ENCODE measurements at regions not wholly inside any gene's neighbourhood (a gene's known extent, or its start where the extent isn't known, plus 50 kb on each side); places are given as distances from the start of the nearest gene placed in this dataset.

DNA sequence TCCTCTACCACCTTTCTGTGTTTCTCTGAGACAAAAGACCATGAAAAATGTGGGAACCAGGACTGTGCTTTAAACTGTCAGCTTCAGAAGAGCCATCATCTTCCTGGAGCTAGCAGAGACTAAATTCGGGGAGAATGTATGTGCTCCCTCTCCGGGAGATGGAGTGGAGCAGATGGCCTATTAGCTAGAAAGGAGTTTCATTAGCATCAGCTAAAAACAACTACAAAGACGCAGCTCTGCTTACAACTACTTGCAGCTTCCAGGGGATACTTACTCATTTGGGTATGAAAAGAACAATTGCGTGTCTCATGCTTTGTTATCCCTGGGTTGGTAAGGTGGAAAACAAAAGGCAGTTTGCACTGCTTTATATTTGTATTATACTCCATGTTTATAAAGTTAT, 159.6 kb downstream of the MFSD1 start:
- Histone ChIP-seq H3K4me2 (ENCODE audit: low read length) (no peak overlapping the region), H3K4me1 (ENCODE audit: insufficient read depth, low read length, poor library complexity, severe bottlenecking) (no peaks in the 10 kb centered on the region), H3K4me3 (ENCODE audit: low read depth, low read length, poor library complexity, severe bottlenecking) (no peak overlapping the region), H4K20me1 (ENCODE audit: insufficient read depth, low read length) (no peaks in the 10 kb centered on the region), H3K36me3 (ENCODE audit: insufficient read depth, low read length) (no peaks in the 10 kb centered on the region), H2AFZ (ENCODE audit: low read length) (no peak overlapping the region), H3K9me2 (ENCODE audit: insufficient read depth, low read length) (no peaks in the 10 kb centered on the region), H3K9me3 (ENCODE audit: low read length) (no peaks in the 10 kb centered on the region), H3K79me2 (ENCODE audit: insufficient read depth, low read depth, low read length) (no peaks in the 10 kb centered on the region), H3K27ac (ENCODE audit: low read depth, low read length, poor library complexity, severe bottlenecking) (no peak overlapping the region)
- intact Hi-C loops (cut with micrococcal nuclease; ENCODE audit: unreplicated experiment), result no loop called here
- CTCF ChIA-PET (ENCODE audit: unreplicated experiment), result no interaction called here
- BruUV-seq (replicated peaks), result no TSS peak
- POLR2A ChIA-PET, result interaction anchor here (1.2 kb wide), 1 partner anchor 10 kb away, joined by 3 read pairs; no protein-coding TSS in a partner anchor
- DNase-seq (ENCODE audit: low spot score), result no peak
- TF ChIP-seq CTCF (conservative IDR thresholded peaks at IDR 0.05; ENCODE audit: low read length) (no peak), EZH2phosphoT487 (IDR thresholded peaks at IDR 0.05; ENCODE audit: borderline replicate concordance, low read depth, low read length) (no peak)

GRCh38 chr3:158961911-158962310, 160.1 kb downstream of the MFSD1 start:
- ChIA-PET POLR2A (interaction anchor here (0.6 to 1.2 kb wide), 2 partner anchors 10 to 899 kb away, joined by 3 read pairs; no protein-coding TSS in a partner anchor), CTCF (ENCODE audit: unreplicated experiment) (no interaction called here)
- Histone ChIP-seq H3K79me2 (ENCODE audit: insufficient read depth, low read depth, low read length) (no peaks in the 10 kb centered on the region), H3K4me1 (ENCODE audit: insufficient read depth, low read length, poor library complexity, severe bottlenecking) (no peaks in the 10 kb centered on the region), H3K9me3 (ENCODE audit: low read length) (no peaks in the 10 kb centered on the region), H3K9me2 (ENCODE audit: insufficient read depth, low read length) (no peaks in the 10 kb centered on the region), H3K27ac (ENCODE audit: low read depth, low read length, poor library complexity, severe bottlenecking) (no peak overlapping the region), H3K4me3 (ENCODE audit: low read depth, low read length, poor library complexity, severe bottlenecking) (no peak overlapping the region), H3K4me2 (ENCODE audit: low read length) (no peak overlapping the region), H3K36me3 (ENCODE audit: insufficient read depth, low read length) (no peaks in the 10 kb centered on the region), H2AFZ (ENCODE audit: low read length) (no peak overlapping the region), H4K20me1 (ENCODE audit: insufficient read depth, low read length) (no peaks in the 10 kb centered on the region)
- TF ChIP-seq CTCF (conservative IDR thresholded peaks at IDR 0.05; ENCODE audit: low read length) (no peak), EZH2phosphoT487 (IDR thresholded peaks at IDR 0.05; ENCODE audit: borderline replicate concordance, low read depth, low read length) (no peak)
- BruUV-seq (replicated peaks), result no TSS peak
- DNase-seq (ENCODE audit: low spot score), result no peak
- intact Hi-C loops (cut with micrococcal nuclease; ENCODE audit: unreplicated experiment), result no loop called here

- Histone ChIP-seq H3K4me1 (ENCODE audit: insufficient read depth, low read length, poor library complexity, severe bottlenecking) (no peaks in the 10 kb centered on the region), H2AFZ (ENCODE audit: low read length) (no peak overlapping the region), H3K36me3 (ENCODE audit: insufficient read depth, low read length) (no peaks in the 10 kb centered on the region), H3K27ac (ENCODE audit: low read depth, low read length, poor library complexity, severe bottlenecking) (no peak overlapping the region), H3K9me2 (ENCODE audit: insufficient read depth, low read length) (no peaks in the 10 kb centered on the region), H4K20me1 (ENCODE audit: insufficient read depth, low read length) (no peaks in the 10 kb centered on the region), H3K4me3 (ENCODE audit: low read depth, low read length, poor library complexity, severe bottlenecking) (no peak overlapping the region), H3K79me2 (ENCODE audit: insufficient read depth, low read depth, low read length) (no peaks in the 10 kb centered on the region), H3K4me2 (ENCODE audit: low read length) (no peak overlapping the region), H3K9me3 (ENCODE audit: low read length) (no peaks in the 10 kb centered on the region)
- no TSS peak for BruUV-seq (replicated peaks)
- CTCF ChIA-PET (ENCODE audit: unreplicated experiment), result no interaction called here
- POLR2A ChIA-PET, result interaction anchor here (0.7 kb wide), 1 partner anchor 867 kb away, joined by 3 read pairs; no protein-coding TSS in a partner anchor
- no peak for TF ChIP-seq EZH2phosphoT487 (IDR thresholded peaks at IDR 0.05; ENCODE audit: borderline replicate concordance, low read depth, low read length)
- no peak for TF ChIP-seq CTCF (conservative IDR thresholded peaks at IDR 0.05; ENCODE audit: low read length)
- intact Hi-C loops (cut with micrococcal nuclease; ENCODE audit: unreplicated experiment), result no loop called here
- DNase-seq (ENCODE audit: low spot score), result no peak
Measured at GRCh38 chr3:158970006-158970405, 168.2 kb downstream of the MFSD1 start.

Measured in OCI-LY7 (cell line).